HG03103 (cell line): ENCODE measurements at regions not wholly inside any gene's neighbourhood (a gene's known extent, or its start where the extent isn't known, plus 50 kb on each side); places are given as distances from the start of the nearest gene placed in this dataset.
"Not testable (repeated sequence)": the region's sequence is repeated elsewhere in the genome, so short reads cannot be mapped to it uniquely, and the experiment has no call there.

Experiments
- ATAC-seq: cut with Tn5 transposase; IDR thresholded peaks from one replicate; pipeline ENCODE4 v1.9.1; 2021; ENCODE audit warnings: low read depth; ENCODE audit not compliant: unreplicated experiment

DNA sequence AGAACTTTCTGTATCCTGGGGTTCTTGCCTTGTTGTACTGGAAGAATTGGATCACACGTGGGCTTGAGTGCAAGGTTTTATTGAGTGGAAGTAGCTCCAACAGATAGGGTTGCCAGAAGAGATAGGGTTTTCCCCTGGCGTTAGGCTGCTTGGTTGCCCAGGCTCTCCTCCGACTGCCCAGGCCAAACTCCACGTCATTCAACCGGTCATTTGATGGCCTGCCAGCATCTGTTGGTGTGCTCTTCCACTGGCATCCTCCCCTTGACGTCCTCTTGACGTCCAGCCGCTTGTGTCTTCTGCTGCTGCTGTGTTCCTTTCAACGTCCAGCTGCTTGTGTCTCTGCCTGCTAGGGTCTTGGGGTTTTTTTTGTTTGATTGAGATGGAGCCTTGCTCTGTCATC, 111.2 kb upstream of the XIST start:
- ATAC-seq = no peak

DNA sequence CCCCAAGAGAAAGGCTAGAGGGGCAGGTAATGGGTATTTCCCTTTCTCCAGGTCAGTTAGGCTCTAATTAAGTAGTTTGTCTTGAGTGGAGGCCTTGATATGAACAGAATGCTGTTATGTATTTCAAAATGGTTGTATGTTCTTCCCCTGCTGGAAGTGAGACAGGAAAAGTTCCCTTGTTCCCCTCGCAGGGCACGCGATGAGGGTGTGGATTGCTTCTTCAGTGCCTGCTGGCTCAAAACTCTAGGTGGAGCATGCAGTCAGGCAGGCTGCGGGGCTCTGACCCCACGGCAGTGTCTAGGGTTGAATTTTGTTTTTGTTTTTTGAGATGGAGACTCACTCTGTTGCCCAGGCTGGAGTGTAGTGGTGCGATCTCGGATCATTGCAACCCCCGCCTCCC, 110.4 kb upstream of the XIST start:
- no peak for ATAC-seq

DNA sequence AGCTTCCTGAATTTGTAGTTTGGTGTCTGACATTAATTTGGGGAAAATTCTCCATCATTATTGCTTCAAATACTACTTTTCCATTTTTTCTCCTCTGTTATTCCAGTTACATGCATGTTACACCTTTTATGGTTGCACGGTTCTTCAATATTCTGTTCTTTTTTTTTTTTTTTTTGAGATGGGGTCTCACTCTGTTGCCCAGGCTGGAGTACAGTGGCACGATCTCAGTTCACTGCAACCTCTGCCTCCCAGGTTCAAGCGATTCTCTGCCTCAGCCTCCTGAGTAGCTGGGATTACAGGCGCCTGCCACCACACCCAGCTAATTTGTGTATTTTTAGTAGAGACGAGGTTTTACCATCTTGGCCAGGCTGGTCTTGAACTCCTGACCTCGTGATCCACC, 109.4 kb upstream of the XIST start:
- not testable (repeated sequence) for ATAC-seq

DNA sequence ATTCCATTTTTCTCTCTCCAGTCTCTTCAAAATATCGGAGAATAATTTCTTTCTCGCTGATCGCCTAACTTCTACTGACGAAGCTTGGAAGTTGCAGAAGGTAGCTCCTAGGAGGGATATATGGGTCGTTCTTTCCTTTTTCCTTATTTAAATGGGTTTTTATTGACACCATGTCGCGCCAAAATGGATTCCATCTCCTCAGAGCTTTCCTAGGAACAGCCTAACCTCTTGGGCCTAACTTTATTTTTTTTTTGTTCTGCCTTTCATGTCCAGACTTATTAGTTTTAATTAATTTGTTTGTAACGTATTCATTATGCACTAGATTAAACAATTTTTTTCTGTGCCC, 92.0 kb upstream of the XIST start:
- no peak for ATAC-seq

DNA sequence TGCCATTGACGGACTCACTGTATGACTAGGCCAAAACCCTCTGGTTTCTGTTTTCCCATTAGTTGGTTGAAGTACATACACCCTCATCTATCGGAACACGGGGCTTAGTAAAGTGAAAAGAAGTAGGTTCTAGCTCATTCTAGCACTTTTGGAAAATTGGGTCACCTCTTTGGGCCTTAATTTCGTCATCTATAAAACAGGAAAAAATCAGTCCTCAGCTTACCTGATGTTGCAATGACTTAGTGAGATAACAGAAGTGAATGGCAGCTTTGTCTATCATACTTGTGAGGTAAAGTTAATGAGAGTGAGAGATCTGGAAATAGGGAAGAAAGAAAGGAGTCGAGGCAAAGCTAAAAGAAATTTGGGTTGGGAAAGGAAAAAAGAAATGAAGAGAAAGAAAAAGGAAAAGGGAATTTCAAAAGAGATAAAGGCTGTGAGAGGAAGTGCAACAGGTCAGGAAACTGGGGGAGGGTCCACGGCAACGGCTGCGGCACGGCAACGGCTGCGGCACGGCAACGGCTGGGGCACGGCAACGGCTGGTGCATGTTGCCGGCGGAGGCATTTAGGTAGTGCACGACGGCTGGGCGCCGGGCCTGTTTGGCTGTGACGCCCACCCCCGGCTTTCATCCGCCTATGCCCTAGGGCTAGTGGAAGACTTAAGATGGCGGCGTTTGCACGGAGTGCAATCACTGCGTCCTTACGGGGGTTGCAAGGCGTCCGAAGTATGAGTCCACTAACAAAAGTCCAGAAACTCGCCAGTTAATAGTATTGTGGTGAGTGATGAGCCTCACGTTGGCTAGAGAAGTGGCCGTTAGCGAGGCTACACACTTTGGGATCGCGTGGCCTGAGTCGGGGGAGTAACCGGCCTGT, 91.4 kb upstream of the XIST start:
- peak; percentile 98 for ATAC-seq

DNA sequence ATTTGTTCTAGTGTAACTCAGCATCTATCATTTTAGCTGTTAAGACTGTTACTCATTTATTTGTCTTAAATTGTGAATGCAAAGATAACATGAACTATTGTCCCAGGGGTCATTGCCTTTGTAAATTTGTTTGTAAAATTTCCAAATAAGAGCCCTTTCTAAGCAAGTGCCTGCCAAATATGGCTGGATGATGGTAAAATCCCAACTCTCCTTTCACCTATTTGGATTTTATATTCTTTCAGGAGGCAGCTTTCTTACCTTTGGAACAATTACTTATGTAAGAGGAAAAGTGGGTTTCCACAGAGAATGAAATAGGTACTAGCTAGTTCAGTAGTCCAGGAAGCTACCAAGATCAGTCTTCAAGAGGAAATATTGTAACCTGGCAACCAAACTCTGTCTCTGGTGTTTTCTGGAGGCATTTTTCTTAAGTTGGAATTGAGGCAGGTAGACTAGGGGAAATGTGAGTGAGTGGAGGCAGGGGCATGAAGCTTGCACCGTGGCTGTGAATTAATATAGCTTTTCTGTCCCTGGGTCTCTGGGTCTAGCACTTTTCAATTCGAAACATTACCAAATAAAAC, 88.5 kb upstream of the XIST start:
- no peak for ATAC-seq

DNA sequence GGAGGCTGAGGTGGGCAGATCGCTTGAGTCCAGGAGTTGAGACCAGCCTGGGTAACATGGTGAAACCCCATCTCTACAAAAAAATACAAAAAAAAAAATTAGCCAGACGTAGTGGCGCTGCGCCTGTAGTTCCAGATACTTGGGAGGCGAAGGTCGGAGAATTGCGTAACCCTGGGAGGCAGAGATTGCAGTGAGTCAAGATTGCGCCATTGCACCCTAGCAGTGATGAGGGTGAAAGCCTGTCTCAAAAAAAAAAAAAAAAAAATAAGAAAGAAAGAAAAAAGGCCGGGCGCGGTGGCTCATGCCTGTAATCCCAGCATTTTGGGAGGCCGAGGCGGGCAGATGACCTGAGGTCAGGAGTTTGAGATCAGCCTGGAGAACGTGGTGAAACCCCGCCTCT, 85.3 kb upstream of the XIST start:
- ATAC-seq = not testable (repeated sequence)

DNA sequence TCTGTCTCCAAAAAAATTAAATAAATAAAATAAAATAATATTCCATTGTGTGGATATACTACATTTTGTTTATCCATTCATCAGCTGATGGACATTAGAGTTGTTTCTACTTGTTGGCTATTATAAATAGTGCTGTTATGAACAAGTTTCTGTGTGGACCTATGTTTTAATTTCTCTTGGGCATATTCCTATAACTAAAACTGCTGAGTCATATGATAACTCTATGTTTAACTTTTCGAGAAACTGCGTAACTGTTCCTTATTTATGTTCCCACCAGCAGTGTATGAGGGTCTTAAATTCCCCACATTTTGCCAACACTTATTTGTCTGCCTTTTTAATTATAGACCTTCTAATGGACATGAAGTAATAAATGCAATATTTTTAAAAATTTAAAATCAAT, 80.0 kb upstream of the XIST start:
- no peak for ATAC-seq

DNA sequence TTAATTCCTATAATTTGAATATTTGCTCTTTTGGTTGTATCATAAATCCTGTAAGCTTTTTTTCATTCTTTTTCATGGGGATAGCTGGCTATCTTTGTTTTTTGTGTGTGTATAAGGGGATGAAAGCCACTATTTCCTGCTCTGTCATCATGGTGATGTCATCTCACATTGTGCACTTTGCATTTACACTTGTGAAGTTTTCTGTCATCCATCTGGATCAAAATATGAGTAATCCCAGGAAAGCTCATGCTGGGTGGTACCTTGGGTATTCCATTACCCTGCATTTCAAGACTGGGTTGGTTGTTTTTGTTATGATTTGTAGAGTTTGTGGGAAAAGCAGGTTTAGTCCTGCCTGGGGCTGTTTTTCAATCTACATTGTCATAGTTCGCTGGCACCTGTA, 77.8 kb upstream of the XIST start:
- no peak for ATAC-seq

DNA sequence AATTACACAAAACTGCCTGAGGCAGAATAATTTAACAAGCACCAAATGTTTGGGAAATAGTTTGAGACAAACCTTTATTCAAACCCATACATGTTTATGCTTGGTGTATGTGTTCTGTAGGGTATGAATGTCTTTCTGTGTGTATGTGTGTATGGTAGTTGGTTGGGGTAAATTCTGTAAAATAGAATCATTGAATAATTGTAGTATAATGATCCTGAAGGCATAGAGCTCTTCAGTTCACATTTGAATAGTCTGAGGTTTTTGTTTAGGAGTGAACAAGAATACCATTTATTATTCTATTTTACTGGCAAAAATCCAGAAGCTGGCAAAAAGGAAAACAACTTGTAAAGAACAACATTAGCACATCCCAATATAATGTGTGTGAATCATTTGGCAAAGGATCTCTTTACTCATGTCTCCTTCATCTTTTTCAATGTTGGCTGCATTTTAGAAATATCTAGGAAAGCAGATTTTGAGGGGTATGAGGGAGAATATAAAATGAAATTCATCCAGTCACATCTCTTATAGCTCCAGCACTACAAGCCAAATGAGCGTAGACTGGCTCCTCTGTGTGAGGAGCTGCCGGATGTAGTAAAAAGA, 70.4 kb upstream of the XIST start:
- ATAC-seq = no peak

DNA sequence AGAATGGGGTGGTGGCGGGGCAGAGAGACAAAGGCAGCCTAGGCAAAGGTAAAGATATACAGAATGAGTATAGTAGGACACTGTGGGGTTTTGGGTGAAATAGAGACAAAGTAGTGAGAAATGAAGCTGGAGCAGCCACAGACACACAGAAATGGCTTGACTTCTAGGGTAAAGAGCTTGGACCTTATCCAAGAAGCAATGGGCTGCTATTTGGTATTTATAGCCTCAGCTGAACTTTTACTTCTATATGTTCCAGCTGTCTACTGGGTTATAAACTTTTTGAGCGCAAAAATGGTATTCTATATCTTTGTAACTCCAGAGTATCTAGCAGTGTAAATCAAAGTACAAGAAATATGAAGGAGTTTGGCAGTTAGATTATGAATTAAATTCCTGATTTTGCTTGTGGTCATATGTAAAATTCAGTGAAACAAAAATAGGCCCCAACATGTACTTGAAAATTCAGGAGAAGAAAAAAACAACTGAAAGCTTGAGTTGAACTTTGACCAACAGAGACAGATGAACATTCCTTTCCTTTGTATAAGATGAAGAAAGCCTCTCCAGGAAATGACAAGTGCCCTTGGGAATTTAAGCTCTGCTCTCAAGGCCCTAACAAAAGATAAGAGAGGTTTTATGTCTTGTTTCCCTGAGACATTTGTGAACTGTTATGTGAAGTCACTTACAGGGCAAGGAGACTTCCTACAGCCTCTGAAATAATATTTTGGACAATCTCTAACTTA, 64.6 kb upstream of the XIST start:
- no peak for ATAC-seq

DNA sequence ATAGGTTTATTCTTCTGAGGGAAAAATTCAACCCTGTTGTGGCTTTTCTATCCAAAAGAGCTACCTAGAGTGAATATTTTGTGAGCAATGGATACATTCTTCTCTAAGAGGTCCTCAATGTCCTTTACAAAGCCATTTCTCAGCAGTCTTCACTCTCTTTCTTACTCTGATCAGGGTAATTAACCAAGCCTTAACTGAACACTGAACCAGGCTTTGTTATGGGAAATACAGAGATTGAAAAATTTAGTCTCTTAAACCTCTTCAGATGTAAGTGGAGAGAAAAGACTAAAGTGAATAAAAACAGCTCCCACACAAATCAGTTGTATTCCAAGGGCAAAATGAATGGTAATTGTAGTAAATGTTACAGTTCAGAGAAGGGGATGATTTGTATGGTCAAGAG, 64.0 kb upstream of the XIST start:
- no peak for ATAC-seq

DNA sequence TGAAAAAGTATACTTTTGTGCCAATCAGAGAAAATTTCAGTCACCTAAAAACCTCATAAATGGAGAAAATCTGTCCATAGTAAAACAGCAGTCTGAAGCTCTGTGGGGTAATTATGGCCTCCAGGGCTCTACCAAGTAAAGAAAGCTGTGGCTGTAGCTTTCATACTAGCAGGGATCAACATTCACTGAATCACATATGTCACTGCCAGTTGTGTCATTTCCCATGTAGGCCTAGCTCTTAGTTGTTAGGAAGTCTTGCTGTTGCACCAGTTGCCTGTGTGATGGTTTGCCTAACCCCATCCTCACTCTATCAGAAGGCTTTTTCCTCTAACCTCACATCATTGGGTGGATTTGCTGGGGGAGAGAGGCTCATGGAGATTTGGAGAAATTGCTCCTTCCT, 62.3 kb upstream of the XIST start:
- not testable (repeated sequence) for ATAC-seq

DNA sequence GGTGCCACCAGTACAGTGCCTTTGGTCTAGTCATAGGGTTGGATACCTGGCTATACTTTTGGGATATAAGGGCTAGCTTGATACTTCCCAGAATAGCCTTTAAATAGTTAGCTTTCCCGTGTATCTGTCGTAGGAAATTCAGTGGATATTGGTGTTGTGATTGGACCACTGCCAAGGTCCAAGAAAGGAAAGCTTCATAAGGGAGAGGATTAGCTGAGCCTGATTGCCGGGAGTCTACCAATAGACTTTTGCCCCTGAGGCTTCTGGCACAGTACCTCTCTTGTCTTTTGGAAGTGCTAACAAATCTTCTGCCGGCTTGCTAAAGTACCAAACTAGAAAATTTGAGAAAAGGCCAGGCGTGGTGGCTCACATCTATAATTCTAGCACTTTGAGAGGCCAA, 61.1 kb upstream of the XIST start:
- ATAC-seq = no peak

DNA sequence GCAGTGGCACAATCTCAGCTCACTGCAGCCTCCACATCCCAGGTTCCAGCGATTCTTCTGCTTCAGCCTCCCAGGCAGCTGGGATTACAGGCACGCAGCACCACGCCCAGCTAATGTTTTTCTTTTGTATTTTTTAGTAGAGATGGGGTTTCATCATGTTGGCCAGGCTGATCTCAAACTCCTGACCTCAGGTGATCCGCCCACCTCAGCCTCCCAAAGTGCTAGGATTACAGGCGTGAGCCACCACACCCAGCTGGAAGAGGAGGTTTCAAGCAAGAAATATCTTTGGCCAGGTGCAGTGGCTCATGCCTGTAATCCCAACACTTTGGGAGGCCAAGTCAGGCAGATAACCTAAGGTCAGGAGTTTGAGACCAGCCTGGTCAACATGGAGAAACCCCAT, 59.4 kb upstream of the XIST start:
- ATAC-seq = not testable (repeated sequence)

DNA sequence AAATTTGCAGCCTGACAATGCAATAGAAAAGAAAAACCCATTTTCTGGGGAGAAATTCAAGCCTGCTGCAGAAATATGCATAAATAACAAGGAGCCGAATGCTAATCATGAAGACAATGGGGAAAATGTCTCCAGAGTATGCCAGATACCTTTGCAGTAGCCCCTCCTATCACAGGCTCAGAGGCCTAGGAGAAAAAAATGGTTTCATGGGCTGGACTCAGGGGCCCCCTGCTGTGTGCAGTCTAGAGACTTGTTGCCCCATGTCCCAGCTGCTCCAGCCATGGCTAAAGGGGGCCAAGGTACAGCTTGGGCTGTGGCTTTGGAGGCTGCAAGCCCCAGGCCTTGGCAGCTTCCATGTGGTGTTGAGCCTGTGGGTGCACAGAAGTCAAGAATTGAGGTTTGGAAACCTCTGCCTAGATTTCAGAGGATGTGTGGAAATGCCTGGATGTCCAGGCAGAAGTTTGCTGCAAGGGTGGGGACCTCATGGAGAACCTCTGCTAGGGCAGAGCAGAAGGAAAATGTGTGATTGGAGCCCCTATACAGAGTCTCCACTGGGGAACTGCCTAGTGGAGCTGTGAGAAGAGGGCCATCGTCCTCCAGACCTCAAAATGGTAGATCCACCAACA, 53.3 kb upstream of the XIST start:
- not testable (repeated sequence) for ATAC-seq

DNA sequence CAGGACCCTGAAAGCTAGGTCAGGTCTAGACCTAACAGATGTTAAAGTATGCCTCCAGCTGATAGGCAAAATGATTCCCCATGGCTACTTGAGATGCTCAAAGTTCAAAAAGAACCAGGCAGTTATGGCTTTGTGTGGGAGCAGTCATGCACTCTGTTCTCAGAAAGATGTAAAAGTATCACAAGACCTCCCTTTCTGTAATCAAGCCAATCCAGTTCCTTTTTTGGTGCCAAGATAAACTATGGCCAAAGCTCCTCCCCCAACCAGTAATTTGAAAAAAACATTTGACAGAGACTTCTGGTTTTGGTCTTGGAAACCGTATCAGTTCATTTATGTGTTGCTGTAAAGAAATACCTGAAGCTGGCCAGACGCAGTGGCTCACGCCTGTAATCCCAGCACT, 51.4 kb upstream of the XIST start:
- no peak for ATAC-seq
